Heart left ventricle (tissue), 16 donors: ENCODE measurements at regions not wholly inside any gene's neighbourhood (a gene's known extent, or its start where the extent isn't known, plus 50 kb on each side); places are given as distances from the start of the nearest gene placed in this dataset.

Experiments
- ATAC-seq, 4 donors: fragments of 200-7000 bp; cut with Tn5 transposase; one replicate each; pipeline ENCODE4 v1.9.1; 2020 to 2022; ENCODE audit warnings: moderate library complexity in 4 of 4, mild to moderate bottlenecking in 3 of 4, moderate number of reproducible peaks in 1 of 4
- DNase-seq, 5 donors: peaks; one replicate each; pipeline ENCODE4 v3.0.0-alpha.2; 2020
- H3K27ac ChIP-seq, 12 donors: fragments of 200-600 bp; sonication (generic) in 4 of 12; one replicate each; pipeline versions ENCODE4 v1.5.0 to v1.8.0; 2016 to 2022; ENCODE audit warnings: mild to moderate bottlenecking in 2 of 12
- H3K27me3 ChIP-seq, 9 donors: fragments of 200-600 bp; sonication (generic) in 2 of 9; one replicate each; pipeline versions ENCODE4 v1.5.1 to v1.8.0; 2016 to 2022; ENCODE audit warnings: mild to moderate bottlenecking in 3 of 9
- H3K36me3 ChIP-seq, 9 donors: fragments of 200-600 bp; sonication (generic) in 2 of 9; one replicate each; pipeline versions ENCODE4 v1.5.0 to v1.8.0; 2018 to 2022; ENCODE audit warnings: mild to moderate bottlenecking in 2 of 9
- H3K4me1 ChIP-seq, 12 donors: fragments of 200-600 bp; sonication (generic) in 4 of 12; one replicate each; pipeline versions ENCODE4 v1.5.0 to v1.8.0; 2016 to 2022; ENCODE audit warnings: mild to moderate bottlenecking in 3 of 12
- H3K4me3 ChIP-seq, 12 donors: fragments of 200-600 bp; sonication (generic) in 4 of 12; one replicate each; pipeline versions ENCODE4 v1.5.0 to v1.8.0; 2017 to 2022; ENCODE audit warnings: mild to moderate bottlenecking in 9 of 12, moderate library complexity in 4 of 12
- H3K9me3 ChIP-seq, 12 donors: fragments of 200-600 bp; sonication (generic) in 4 of 12; one replicate each; pipeline versions ENCODE4 v1.5.0 to v1.8.0; 2016 to 2022; ENCODE audit warnings: mild to moderate bottlenecking in 1 of 12
- POLR2A ChIP-seq, 2 donors: fragments of 450-650 bp; IDR thresholded peaks; one replicate each; pipeline ENCODE4 v1.6.1; 2017; ENCODE audit warnings: antibody characterized with exemption in 2 of 2, mild to moderate bottlenecking in 2 of 2, moderate library complexity in 2 of 2
- WGBS, 4 donors: extraction: QIAGEN DNeasy Blood & Tissue Kit in 2 of 4; methylation state at CpG; one replicate each; pipeline versions ENCODE4 v1.1.5 to v1.1.7; 2013 to 2018; 5-methylcytosine and 5-hydroxymethylcytosine counted together
- intact Hi-C, 10 donors: fragments of 100-400 bp; cut with DNase I; formaldehyde crosslinking; loops; one replicate each; pipeline versions ENCODE4 v1.11.1 to v1.14.2; 2022
- TF ChIP-seq, protein P1 (sequence below), 12 donors: fragments of 200-600 bp; sonication (generic) in 4 of 12; IDR thresholded peaks; one replicate each; pipeline versions ENCODE4 v1.5.0 to v1.8.0; 2018 to 2022; ENCODE audit warnings: antibody characterized with exemption in 12 of 12, mild to moderate bottlenecking in 5 of 12
- donor health status: ischemic (EF 13 %, LVEDD 7.1; RV severe dilation, severe dysfunction).
- donor health status: healthy with polysubstance abuse.
- donor health status: DM: no; HTN: yes; CAD: no.
- donor health status: DM: no; HTN: no; CAD: no.
- donor health status: ischemic (EF 25% LVEDD 6.9; RV normal size, moderate dysfunction).
- donor health status: ischemic (EF 25% LVEDD 5.7; RV mildly dilated, moderate dysfunction).
- donor health status: healthy.
- donor health status: DM: yes; HTN: yes; CAD: no.
- donor health status: ischemic (EF 35%, LVEDD 5.7; RV mildly dilated, moderate dysfunction).
- donor health status: nonischemic (EF 11% LVEDD 7.7; RV severe dilation, severe dysfunction).
- donor health status: DM: yes; HTN: yes; CAD: no.
- donor health status: PGD.
- donor health status: ischemic (EF 29% LVEDD 5.4; RV normal size, mild dysfunction).
- donor health status: nonischemic (EF 23%, LVEDD 6.1; RV moderate dilation, normal function).

DNA sequence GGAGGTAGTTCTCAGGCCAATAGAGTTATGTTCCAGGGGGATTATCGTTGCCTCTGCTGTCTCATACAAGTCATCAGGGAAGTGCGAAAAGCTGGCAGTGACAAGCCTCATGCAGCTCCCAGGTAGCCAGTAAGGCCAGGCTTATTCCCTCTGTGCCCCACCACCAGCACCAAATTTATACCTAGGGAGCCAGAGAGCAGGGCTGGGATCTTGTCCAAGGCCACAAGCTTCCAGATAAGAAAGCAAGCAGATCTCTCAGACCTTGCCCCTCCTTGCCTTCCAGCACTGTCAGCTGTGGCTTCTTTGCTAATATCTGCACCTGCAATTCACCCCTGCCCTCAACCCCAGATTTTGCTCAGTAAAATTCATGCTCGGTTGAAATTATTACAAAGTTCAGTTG lies 206.3 kb upstream of the FAT3 start:
- H3K27me3 ChIP-seq, result no peaks in the 10 kb centered on the region
- H3K27ac ChIP-seq, result no peak overlapping the region
- TF ChIP-seq POLR2A (IDR thresholded peaks at IDR 0.05), result no peak
- TF ChIP-seq, protein P1, sequence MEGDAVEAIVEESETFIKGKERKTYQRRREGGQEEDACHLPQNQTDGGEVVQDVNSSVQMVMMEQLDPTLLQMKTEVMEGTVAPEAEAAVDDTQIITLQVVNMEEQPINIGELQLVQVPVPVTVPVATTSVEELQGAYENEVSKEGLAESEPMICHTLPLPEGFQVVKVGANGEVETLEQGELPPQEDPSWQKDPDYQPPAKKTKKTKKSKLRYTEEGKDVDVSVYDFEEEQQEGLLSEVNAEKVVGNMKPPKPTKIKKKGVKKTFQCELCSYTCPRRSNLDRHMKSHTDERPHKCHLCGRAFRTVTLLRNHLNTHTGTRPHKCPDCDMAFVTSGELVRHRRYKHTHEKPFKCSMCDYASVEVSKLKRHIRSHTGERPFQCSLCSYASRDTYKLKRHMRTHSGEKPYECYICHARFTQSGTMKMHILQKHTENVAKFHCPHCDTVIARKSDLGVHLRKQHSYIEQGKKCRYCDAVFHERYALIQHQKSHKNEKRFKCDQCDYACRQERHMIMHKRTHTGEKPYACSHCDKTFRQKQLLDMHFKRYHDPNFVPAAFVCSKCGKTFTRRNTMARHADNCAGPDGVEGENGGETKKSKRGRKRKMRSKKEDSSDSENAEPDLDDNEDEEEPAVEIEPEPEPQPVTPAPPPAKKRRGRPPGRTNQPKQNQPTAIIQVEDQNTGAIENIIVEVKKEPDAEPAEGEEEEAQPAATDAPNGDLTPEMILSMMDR (IDR thresholded peaks at IDR 0.05), result no peak
- 48 to 73% (median 57%) methylated on average over 3 of the region's 3 CpGs for WGBS, 4 donors
- intact Hi-C loops, result no loop called here
- H3K36me3 ChIP-seq, result no peaks in the 10 kb centered on the region
- H3K4me1 ChIP-seq, result no peaks in the 10 kb centered on the region
- peaks cover 0 to 29% (median 6%) of the 10 kb centered on the region in 12 donors for H3K9me3 ChIP-seq
- peak in 2 of 5 donors; percentile 29 to 33 for DNase-seq
- H3K4me3 ChIP-seq, result no peak overlapping the region
- peak in 1 of 4 donors; percentile 38 for ATAC-seq

DNA sequence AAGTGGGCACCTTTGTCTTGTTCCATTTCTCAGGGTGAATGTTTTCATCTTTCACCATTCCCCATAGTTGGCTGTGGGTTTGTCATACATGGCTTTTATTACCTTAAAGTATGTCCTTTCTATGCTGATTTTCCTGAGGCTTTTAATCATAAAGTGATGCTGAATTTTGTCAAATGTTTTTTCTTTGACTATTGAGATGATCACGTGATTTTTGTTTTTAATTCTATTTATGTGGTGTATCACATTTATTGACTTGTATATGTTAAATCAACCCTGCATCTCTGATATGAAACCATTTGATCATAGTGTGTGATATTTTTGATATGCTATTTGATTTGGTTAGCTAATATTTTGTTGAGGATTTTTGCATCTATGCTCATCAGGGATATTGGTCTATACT lies 216.4 kb upstream of the FAT3 start:
- 70 to 84% (median 76%) methylated on average over 1 of the region's 1 CpG for WGBS, 4 donors
- ATAC-seq (no peak), DNase-seq (no peak)
- H3K9me3 ChIP-seq, result peaks cover 0 to 13% (median 0%) of the 10 kb centered on the region in 12 donors
- no peak overlapping the region for H3K4me3 ChIP-seq
- H3K27ac ChIP-seq, result no peak overlapping the region
- intact Hi-C loops, result loop anchor here in 1 of 10 donors (10.0 kb wide), 1 partner anchor 63 kb away; no protein-coding TSS in a partner anchor
- TF ChIP-seq, protein P1 (IDR thresholded peaks at IDR 0.05), result no peak
- TF ChIP-seq POLR2A (IDR thresholded peaks at IDR 0.05), result no peak
- no peaks in the 10 kb centered on the region for H3K36me3 ChIP-seq
- no peaks in the 10 kb centered on the region for H3K4me1 ChIP-seq
- no peaks in the 10 kb centered on the region for H3K27me3 ChIP-seq

DNA sequence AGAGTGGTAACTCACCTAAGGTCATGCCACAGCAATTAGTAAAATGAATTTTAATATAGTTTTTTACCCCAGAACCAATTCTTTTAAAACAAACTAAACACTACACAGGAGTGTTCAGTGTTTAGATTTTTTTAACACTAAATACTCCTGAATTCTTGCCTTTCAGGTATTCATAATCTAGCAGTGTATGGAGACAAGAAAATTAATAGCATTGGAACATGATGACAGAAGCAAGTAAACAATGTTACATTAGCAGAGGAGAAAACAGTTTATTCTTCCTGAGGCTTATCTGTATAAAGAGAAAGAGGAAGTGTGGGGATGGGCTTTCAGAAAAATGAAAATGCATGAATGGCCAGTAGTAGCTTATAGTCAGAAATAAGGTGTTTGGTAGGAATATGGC lies 222.1 kb upstream of the FAT3 start:
- no peak overlapping the region for H3K4me3 ChIP-seq
- TF ChIP-seq, protein P1 (IDR thresholded peaks at IDR 0.05), result no peak
- TF ChIP-seq POLR2A (IDR thresholded peaks at IDR 0.05), result no peak
- DNase-seq (no peak), ATAC-seq (no peak)
- H3K4me1 ChIP-seq, result no peaks in the 10 kb centered on the region
- intact Hi-C loops, result loop anchor here in 1 of 10 donors (10.0 kb wide), 1 partner anchor 58 kb away; no protein-coding TSS in a partner anchor
- H3K27me3 ChIP-seq, result no peaks in the 10 kb centered on the region
- no peaks in the 10 kb centered on the region for H3K9me3 ChIP-seq
- H3K36me3 ChIP-seq, result no peaks in the 10 kb centered on the region
- no peak overlapping the region for H3K27ac ChIP-seq

DNA sequence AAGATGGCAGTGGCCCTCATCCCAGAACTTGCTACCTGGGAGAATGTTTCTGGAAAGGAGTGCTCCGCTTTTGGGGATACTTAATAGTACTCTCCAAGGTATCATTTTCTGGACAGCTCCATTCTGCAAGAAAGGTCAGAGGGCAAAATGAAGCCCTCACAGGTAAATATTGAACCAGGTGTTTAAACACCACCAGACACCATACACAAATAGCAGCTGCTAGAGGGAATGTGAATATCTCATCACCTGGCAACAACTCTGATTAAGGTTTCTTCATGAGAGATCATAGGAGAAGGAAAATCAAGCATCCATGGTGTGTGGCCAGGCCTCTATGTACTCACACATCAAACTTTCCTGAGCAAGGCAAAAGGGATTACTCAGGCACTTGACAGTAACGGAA lies 226.1 kb upstream of the FAT3 start:
- intact Hi-C loops, result no loop called here
- H3K4me1 ChIP-seq, result no peaks in the 10 kb centered on the region
- H3K27ac ChIP-seq, result no peak overlapping the region
- no peaks in the 10 kb centered on the region for H3K27me3 ChIP-seq
- H3K4me3 ChIP-seq, result no peak overlapping the region
- H3K36me3 ChIP-seq, result no peaks in the 10 kb centered on the region
- DNase-seq, result no peak
- no peak for ATAC-seq
- no peaks in the 10 kb centered on the region for H3K9me3 ChIP-seq
- TF ChIP-seq POLR2A (IDR thresholded peaks at IDR 0.05), result no peak
- TF ChIP-seq, protein P1 (IDR thresholded peaks at IDR 0.05), result no peak
- WGBS, 4 donors, result 92 to 100% (median 95%) methylated on average over 2 of the region's 2 CpGs
